ENCODE measurements at regions not wholly inside any gene's neighbourhood (a gene's known extent, or its start where the extent isn't known, plus 50 kb on each side); places are given as distances from the start of the nearest gene placed in this dataset.

GRCh38 chr22:27580311-27580897 lies 221.2 kb downstream of the MN1 start:
- peaks cover 4% of the 10 kb centered on the region for H3K27me3 ChIP-seq (ENCODE audit: control insufficient read depth, insufficient read depth, low read length)
- no peak for DNase-seq (ENCODE audit: low read depth)
- no peaks in the 10 kb centered on the region for H3K36me3 ChIP-seq (ENCODE audit: control insufficient read depth, insufficient read depth, low read length)
- H3K4me3 ChIP-seq (ENCODE audit: low read depth, low read length) = no peak overlapping the region
- TF ChIP-seq, protein P1, sequence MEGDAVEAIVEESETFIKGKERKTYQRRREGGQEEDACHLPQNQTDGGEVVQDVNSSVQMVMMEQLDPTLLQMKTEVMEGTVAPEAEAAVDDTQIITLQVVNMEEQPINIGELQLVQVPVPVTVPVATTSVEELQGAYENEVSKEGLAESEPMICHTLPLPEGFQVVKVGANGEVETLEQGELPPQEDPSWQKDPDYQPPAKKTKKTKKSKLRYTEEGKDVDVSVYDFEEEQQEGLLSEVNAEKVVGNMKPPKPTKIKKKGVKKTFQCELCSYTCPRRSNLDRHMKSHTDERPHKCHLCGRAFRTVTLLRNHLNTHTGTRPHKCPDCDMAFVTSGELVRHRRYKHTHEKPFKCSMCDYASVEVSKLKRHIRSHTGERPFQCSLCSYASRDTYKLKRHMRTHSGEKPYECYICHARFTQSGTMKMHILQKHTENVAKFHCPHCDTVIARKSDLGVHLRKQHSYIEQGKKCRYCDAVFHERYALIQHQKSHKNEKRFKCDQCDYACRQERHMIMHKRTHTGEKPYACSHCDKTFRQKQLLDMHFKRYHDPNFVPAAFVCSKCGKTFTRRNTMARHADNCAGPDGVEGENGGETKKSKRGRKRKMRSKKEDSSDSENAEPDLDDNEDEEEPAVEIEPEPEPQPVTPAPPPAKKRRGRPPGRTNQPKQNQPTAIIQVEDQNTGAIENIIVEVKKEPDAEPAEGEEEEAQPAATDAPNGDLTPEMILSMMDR (IDR thresholded peaks at IDR 0.05; ENCODE audit: insufficient read depth, low read length, poor library complexity, severe bottlenecking) = no peak

GRCh38 chr22:27581236-27581635 lies 220.3 kb downstream of the MN1 start:
- DNase-seq (ENCODE audit: low read depth) = no peak
- no peaks in the 10 kb centered on the region for H3K36me3 ChIP-seq (ENCODE audit: control insufficient read depth, insufficient read depth, low read length)
- H3K4me3 ChIP-seq (ENCODE audit: low read depth, low read length) = no peak overlapping the region
- TF ChIP-seq, protein P1 (IDR thresholded peaks at IDR 0.05; ENCODE audit: insufficient read depth, low read length, poor library complexity, severe bottlenecking) = no peak
- H3K27me3 ChIP-seq (ENCODE audit: control insufficient read depth, insufficient read depth, low read length) = peaks cover 4% of the 10 kb centered on the region

DNA sequence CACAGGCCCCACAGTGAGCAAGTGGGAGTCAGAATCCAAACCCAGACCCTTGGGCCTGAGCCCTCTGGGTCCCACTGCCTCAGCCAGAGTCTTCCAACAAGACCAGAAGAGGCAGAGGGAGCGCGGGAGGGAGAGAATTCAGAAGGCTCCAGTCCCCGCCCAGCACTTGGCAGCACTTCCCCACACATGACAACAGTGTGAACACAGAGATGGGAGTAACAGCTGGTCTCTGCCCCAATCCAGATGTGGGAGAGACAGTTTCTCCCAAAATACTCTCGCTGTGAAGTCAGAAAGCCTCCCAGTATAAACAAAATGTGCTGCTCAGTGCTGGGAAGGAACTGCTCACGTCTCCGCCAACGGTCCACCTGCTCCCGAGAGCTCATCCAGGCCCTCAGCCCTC lies 219.9 kb downstream of the MN1 start:
- no peak overlapping the region for H3K4me3 ChIP-seq (ENCODE audit: low read depth, low read length)
- DNase-seq (ENCODE audit: low read depth) = no peak
- TF ChIP-seq, protein P1 (IDR thresholded peaks at IDR 0.05; ENCODE audit: insufficient read depth, low read length, poor library complexity, severe bottlenecking) = no peak
- no peaks in the 10 kb centered on the region for H3K36me3 ChIP-seq (ENCODE audit: control insufficient read depth, insufficient read depth, low read length)
- peaks cover 4% of the 10 kb centered on the region for H3K27me3 ChIP-seq (ENCODE audit: control insufficient read depth, insufficient read depth, low read length)

DNA sequence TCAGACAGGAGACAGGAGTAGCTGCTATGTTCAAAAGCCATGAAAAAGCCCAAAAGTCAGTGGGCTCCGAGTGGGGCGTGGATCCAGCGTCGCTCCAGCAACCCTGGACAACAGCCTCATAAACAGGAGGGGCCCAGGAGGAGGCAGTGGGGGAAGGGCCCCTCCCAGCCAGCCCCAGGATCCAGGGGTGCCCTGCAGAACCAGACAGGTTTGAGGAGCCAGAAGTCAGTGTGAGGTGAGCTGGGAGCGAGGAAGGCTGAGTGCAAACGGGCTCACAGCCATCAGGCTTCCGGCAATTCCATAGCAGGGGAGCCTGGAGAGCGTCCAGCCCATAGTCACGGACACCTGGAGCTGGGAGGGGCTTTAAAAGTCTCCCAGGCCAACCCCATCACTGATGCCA lies 217.7 kb downstream of the MN1 start:
- no peak for DNase-seq (ENCODE audit: low read depth)
- Histone ChIP-seq H3K27me3 (ENCODE audit: control insufficient read depth, insufficient read depth, low read length) (peaks cover 4% of the 10 kb centered on the region), H3K36me3 (ENCODE audit: control insufficient read depth, insufficient read depth, low read length) (no peaks in the 10 kb centered on the region), H3K4me3 (ENCODE audit: low read depth, low read length) (no peak overlapping the region)
- TF ChIP-seq, protein P1 (IDR thresholded peaks at IDR 0.05; ENCODE audit: insufficient read depth, low read length, poor library complexity, severe bottlenecking) = no peak

DNA sequence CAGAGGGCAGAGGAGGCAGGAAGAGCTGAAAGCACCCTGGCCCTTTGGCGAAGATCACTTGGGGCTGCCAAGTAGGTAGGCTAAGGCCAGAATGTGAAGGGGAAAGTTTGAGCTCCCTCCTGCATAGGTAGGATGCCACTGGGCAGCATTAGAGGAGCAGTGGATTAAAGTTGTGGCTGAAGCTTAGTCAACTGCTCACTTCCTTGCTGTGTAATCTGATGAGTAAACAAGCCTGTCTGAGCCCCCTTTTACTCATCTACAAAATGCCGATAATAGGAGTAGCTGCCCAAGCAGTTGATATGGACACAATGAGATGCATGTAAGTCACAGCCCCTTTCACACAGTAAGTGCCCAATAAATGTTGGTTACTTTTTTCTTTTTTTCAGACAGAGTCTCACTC lies 216.4 kb downstream of the MN1 start:
- no peak for DNase-seq (ENCODE audit: low read depth)
- H3K4me3 ChIP-seq (ENCODE audit: low read depth, low read length) = no peak overlapping the region
- H3K36me3 ChIP-seq (ENCODE audit: control insufficient read depth, insufficient read depth, low read length) = no peaks in the 10 kb centered on the region
- TF ChIP-seq, protein P1 (IDR thresholded peaks at IDR 0.05; ENCODE audit: insufficient read depth, low read length, poor library complexity, severe bottlenecking) = no peak
- peaks cover 4% of the 10 kb centered on the region for H3K27me3 ChIP-seq (ENCODE audit: control insufficient read depth, insufficient read depth, low read length)

DNA sequence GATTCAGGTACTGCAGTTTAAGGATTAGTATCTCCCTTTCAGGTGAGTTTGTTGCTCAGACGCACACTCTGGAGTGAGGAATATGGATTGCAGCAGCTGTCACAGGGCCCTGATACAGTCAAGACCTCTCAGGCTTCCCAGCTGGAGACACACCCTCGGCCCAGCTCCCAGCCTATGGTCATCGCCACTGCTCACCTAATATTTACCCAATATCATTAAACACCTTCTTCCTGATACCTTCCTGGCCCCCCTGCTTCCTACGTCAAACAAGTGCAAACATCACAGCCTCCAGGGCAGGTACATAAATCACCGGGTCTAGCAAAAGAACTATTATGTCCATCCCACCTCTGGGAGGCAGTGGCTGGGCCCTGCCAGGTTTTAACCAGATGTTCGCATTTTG lies 213.3 kb downstream of the MN1 start:
- DNase-seq (ENCODE audit: low read depth) = no peak
- Histone ChIP-seq H3K4me3 (ENCODE audit: low read depth, low read length) (no peak overlapping the region), H3K27me3 (ENCODE audit: control insufficient read depth, insufficient read depth, low read length) (peaks cover 11% of the 10 kb centered on the region), H3K36me3 (ENCODE audit: control insufficient read depth, insufficient read depth, low read length) (no peaks in the 10 kb centered on the region)
- TF ChIP-seq, protein P1 (IDR thresholded peaks at IDR 0.05; ENCODE audit: insufficient read depth, low read length, poor library complexity, severe bottlenecking) = no peak

Measured in kidney epithelial cell (primary cell).